Esophagus muscularis mucosa (tissue), 4 donors: ENCODE measurements at regions not wholly inside any gene's neighbourhood (a gene's known extent, or its start where the extent isn't known, plus 50 kb on each side); places are given as distances from the start of the nearest gene placed in this dataset.

Source experiments
- EP300 ChIP-seq: sonication (generic); formaldehyde crosslinking; IDR thresholded peaks from one replicate; pipeline ENCODE4 v1.6.1; 2017; ENCODE audit warnings: antibody characterized with exemption
- POLR2A ChIP-seq: fragments of 450-650 bp; IDR thresholded peaks from one replicate; pipeline ENCODE4 v1.6.1; 2017; ENCODE audit warnings: antibody characterized with exemption, moderate library complexity, mild to moderate bottlenecking, low read depth
- POLR2AphosphoS5 ChIP-seq, 2 donors: sonication (generic); formaldehyde crosslinking; IDR thresholded peaks; one replicate each; pipeline ENCODE4 v1.6.1; 2017; ENCODE audit warnings: antibody characterized with exemption in 2 of 2
- TF ChIP-seq, protein P1 (sequence below), 3 experiments: fragments of 200-600 bp in 2 of 3; fragments of 450-650 bp in 1 of 3; sonication (generic) in 2 of 3; IDR thresholded peaks; one replicate each; pipeline ENCODE4 v1.5.1; 2017 to 2019; ENCODE audit warnings: antibody characterized with exemption in 3 of 3, mild to moderate bottlenecking in 2 of 3, moderate library complexity in 1 of 3

- TF ChIP-seq, protein P1, sequence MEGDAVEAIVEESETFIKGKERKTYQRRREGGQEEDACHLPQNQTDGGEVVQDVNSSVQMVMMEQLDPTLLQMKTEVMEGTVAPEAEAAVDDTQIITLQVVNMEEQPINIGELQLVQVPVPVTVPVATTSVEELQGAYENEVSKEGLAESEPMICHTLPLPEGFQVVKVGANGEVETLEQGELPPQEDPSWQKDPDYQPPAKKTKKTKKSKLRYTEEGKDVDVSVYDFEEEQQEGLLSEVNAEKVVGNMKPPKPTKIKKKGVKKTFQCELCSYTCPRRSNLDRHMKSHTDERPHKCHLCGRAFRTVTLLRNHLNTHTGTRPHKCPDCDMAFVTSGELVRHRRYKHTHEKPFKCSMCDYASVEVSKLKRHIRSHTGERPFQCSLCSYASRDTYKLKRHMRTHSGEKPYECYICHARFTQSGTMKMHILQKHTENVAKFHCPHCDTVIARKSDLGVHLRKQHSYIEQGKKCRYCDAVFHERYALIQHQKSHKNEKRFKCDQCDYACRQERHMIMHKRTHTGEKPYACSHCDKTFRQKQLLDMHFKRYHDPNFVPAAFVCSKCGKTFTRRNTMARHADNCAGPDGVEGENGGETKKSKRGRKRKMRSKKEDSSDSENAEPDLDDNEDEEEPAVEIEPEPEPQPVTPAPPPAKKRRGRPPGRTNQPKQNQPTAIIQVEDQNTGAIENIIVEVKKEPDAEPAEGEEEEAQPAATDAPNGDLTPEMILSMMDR (IDR thresholded peaks at IDR 0.05): no peak
- TF ChIP-seq POLR2A: no peak
- no peak for TF ChIP-seq EP300
- TF ChIP-seq POLR2AphosphoS5 (IDR thresholded peaks at IDR 0.05): no peak
Measured at GRCh38 chr6:18042536-18043145, 55.2 kb upstream of the KIF13A start.
